ENCODE measurements at regions not wholly inside any gene's neighbourhood (a gene's known extent, or its start where the extent isn't known, plus 50 kb on each side); places are given as distances from the start of the nearest gene placed in this dataset.
A peak's percentile ranks its signal among the peaks of the same experiment; 100 is the strongest.

DNA sequence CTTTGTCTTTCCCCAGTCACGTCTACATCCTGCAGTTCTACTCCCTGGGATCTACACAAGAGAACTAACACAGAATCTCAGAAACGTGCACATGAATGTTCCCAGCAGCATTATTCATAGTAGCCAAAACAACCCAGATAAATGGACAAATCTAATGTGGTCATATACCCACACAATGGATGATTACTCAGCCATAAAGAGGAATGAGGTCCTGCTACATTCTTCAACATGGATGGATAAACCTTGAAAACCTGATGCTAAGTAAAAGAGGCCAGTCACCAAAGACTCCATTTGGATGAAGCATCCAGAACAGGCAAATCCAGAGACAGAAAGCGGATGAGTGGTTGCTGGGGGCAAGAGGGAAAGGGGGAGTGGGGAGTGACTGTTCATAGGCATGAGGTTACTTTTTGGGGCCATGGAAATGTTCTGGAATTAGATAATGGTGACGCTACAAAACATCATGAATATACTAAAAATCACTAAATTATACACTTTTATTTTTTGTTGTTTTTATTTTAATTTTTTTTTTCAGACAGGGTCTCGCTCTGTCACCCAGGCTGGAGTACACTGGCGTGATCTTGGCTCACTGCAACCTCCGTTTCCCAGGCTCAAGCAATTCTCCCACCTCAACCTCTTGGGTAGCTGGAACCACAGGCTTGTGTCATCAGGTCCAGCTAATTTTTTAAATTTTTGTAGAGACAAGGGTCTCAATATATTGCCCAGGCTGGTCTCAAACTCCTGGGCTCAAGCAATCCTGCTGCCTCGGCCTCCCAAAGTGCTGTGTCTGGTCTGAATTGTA is 50.8 kb upstream of the DSN1 start:
- intact Hi-C loops (cut with DNase I): no loop called here
- TF ChIP-seq, protein P1, sequence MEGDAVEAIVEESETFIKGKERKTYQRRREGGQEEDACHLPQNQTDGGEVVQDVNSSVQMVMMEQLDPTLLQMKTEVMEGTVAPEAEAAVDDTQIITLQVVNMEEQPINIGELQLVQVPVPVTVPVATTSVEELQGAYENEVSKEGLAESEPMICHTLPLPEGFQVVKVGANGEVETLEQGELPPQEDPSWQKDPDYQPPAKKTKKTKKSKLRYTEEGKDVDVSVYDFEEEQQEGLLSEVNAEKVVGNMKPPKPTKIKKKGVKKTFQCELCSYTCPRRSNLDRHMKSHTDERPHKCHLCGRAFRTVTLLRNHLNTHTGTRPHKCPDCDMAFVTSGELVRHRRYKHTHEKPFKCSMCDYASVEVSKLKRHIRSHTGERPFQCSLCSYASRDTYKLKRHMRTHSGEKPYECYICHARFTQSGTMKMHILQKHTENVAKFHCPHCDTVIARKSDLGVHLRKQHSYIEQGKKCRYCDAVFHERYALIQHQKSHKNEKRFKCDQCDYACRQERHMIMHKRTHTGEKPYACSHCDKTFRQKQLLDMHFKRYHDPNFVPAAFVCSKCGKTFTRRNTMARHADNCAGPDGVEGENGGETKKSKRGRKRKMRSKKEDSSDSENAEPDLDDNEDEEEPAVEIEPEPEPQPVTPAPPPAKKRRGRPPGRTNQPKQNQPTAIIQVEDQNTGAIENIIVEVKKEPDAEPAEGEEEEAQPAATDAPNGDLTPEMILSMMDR (IDR thresholded peaks at IDR 0.05): no peak
- Histone ChIP-seq H3K4me3 (no peak overlapping the region), H3K9me3 (no peaks in the 10 kb centered on the region), H3K27ac (no peak overlapping the region), H3K27me3 (no peaks in the 10 kb centered on the region), H3K36me3 (peaks cover 0 to 5% (median 0%) of the 10 kb centered on the region in 3 donors), H3K4me1 (no peaks in the 10 kb centered on the region)
- WGBS, 2 donors: 92 to 94% methylated on average over 8 of the region's 8 CpGs
- ATAC-seq (no peak), FAIRE-seq (no peak), DNase-seq (no peak)

DNA sequence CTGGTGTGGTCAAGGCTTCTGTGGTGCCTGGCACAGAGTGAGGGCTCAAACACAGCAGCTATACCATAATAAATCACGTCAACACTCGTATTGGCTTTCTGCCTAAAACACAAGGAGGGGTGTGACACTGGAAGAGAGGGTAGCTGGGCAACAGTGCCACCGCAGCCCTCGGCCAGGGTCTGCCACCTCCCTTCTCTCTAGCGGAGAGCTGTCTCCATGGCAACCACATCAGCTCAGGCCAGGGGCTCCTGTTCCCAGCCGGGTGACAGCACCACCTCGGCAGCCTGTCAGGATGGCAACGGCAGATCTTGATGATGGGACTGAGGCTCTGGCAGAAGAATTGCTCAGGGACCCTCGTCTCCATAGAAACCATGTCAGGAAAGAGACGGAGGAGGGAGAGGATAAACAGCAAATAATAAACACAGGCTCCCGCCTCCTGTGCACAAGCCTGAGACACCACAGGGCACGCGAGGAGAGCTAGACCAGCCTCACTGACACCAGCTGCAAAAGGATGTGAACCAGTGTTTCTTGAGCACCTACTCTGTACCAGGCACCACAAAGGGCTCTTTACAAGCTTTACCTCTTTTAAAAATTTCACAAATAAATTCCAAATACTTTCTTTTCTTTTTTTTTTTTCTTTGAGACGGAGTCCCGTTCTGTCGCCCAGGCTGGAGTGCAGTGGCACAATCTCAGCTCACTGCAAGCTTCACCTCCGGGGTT is 50.4 kb upstream of the TLDC2 start:
- Histone ChIP-seq H3K4me1 (no peaks in the 10 kb centered on the region), H3K27me3 (no peaks in the 10 kb centered on the region), H3K27ac (no peak overlapping the region), H3K36me3 (peaks cover 0 to 5% (median 0%) of the 10 kb centered on the region in 3 donors), H3K4me3 (no peak overlapping the region), H3K9me3 (no peaks in the 10 kb centered on the region)
- intact Hi-C loops (cut with DNase I): no loop called here
- 72 to 76% methylated on average over 17 of the region's 17 CpGs for WGBS, 2 donors
- FAIRE-seq: no peak
- no peak for DNase-seq
- TF ChIP-seq, protein P1 (IDR thresholded peaks at IDR 0.05): no peak
- ATAC-seq: peak in 2 of 4 donors; percentile 61 to 62

All from pancreas (tissue), 10 donors.